Kidney (tissue), 13 donors: ENCODE measurements at regions not wholly inside any gene's neighbourhood (a gene's known extent, or its start where the extent isn't known, plus 50 kb on each side); places are given as distances from the start of the nearest gene placed in this dataset.
A peak's percentile ranks its signal among the peaks of the same experiment; 100 is the strongest.

ENCODE experiments used
- DNase-seq, 5 donors: peaks; one replicate each; pipeline ENCODE4 v3.0.0-alpha.2; 2013 to 2020
- FAIRE-seq: peaks from 2 replicates; lab custom pipeline; 2012; peaks lifted over from hg19 to GRCh38; lab: Jason Lieb, UNC
- H3K27ac ChIP-seq, 2 donors: one replicate each; pipeline ENCODE4 v1.7.0; 2013; ENCODE audit warnings: low read depth in 2 of 2, low read length in 2 of 2, inconsistent platforms in 1 of 2
- H3K27me3 ChIP-seq: one replicate; pipeline ENCODE4 v1.7.1; 2013; ENCODE audit warnings: low read length, inconsistent platforms; ENCODE audit not compliant: control insufficient read depth, insufficient read depth
- H3K36me3 ChIP-seq, 3 donors: one replicate each; pipeline versions ENCODE4 v1.7.0 to v1.7.1; 2013; ENCODE audit warnings: low read length in 3 of 3, control low read depth in 1 of 3, inconsistent platforms in 1 of 3; ENCODE audit not compliant: insufficient read depth in 3 of 3, control insufficient read depth in 2 of 3
- H3K4me1 ChIP-seq, 3 donors: one replicate each; pipeline versions ENCODE4 v1.7.0 to v1.7.1; 2013; ENCODE audit warnings: low read length in 3 of 3, inconsistent platforms in 1 of 3, low read depth in 1 of 3; ENCODE audit not compliant: control insufficient read depth in 2 of 3, insufficient read depth in 2 of 3
- H3K4me3 ChIP-seq, 3 donors: one replicate each; pipeline versions ENCODE4 v1.7.0 to v1.8.1; 2013; ENCODE audit warnings: low read length in 3 of 3, control low read depth in 1 of 3, inconsistent platforms in 1 of 3
- H3K9ac ChIP-seq, 3 donors: one replicate each; pipeline versions ENCODE4 v1.7.0 to v1.7.1; 2013; ENCODE audit warnings: low read length in 3 of 3, control low read depth in 1 of 3, inconsistent platforms in 1 of 3
- H3K9me3 ChIP-seq, 3 donors: one replicate each; pipeline versions ENCODE4 v1.7.0 to v1.7.1; 2013; ENCODE audit warnings: low read length in 3 of 3, control low read depth in 1 of 3, inconsistent platforms in 1 of 3; ENCODE audit not compliant: control insufficient read depth in 2 of 3, insufficient read depth in 1 of 3
- intact Hi-C: fragments of 100-400 bp; cut with DNase I; formaldehyde crosslinking; loops from one replicate; pipeline ENCODE4 v1.11.1; 2022
- TF ChIP-seq, protein P1 (sequence below): IDR thresholded peaks from 3 replicates; pipeline ENCODE4 v1.5.1; 2012; ENCODE audit warnings: mild to moderate bottlenecking, moderate library complexity, borderline replicate concordance; ENCODE audit not compliant: insufficient read depth; ENCODE audit errors: extremely low read depth
- donor health status: control.
- donor health status: control.
- donor health status: control.
- donor health status: control.
- donor health status: control.
- donor health status: DM: yes; HTN: yes; CAD: no.
- donor health status: Normal renal cell carcinoma (clear cell type).

DNA sequence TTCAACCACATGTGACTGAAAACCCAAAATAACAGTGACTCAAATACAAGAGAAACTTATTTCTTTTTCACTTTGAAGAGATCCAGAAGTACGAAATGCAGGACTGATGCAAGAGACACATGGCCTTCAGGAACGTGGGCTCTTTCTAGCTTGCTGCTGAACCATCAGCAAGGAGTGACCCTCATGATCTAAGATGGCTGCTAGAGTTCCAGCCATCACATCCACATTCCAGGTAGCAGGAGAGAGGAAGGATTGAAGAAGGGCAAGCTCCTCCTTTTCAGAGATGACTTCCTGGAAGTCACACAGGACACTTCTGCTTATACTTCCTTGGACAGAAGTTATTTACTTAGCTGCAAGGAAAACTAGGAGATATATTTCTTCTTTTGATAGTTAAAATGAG, 67.6 kb upstream of the BCL11B start:
- TF ChIP-seq, protein P1, sequence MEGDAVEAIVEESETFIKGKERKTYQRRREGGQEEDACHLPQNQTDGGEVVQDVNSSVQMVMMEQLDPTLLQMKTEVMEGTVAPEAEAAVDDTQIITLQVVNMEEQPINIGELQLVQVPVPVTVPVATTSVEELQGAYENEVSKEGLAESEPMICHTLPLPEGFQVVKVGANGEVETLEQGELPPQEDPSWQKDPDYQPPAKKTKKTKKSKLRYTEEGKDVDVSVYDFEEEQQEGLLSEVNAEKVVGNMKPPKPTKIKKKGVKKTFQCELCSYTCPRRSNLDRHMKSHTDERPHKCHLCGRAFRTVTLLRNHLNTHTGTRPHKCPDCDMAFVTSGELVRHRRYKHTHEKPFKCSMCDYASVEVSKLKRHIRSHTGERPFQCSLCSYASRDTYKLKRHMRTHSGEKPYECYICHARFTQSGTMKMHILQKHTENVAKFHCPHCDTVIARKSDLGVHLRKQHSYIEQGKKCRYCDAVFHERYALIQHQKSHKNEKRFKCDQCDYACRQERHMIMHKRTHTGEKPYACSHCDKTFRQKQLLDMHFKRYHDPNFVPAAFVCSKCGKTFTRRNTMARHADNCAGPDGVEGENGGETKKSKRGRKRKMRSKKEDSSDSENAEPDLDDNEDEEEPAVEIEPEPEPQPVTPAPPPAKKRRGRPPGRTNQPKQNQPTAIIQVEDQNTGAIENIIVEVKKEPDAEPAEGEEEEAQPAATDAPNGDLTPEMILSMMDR = no peak
- intact Hi-C loops = no loop called here
- Histone ChIP-seq H3K4me1 (no peaks in the 10 kb centered on the region), H3K4me3 (no peak overlapping the region), H3K9ac (no peak overlapping the region), H3K9me3 (peaks cover 0 to 7% (median 0%) of the 10 kb centered on the region in 3 donors), H3K27me3 (no peaks in the 10 kb centered on the region), H3K36me3 (no peaks in the 10 kb centered on the region), H3K27ac (no peak overlapping the region)
- FAIRE-seq (no peak), DNase-seq (no peak)

DNA sequence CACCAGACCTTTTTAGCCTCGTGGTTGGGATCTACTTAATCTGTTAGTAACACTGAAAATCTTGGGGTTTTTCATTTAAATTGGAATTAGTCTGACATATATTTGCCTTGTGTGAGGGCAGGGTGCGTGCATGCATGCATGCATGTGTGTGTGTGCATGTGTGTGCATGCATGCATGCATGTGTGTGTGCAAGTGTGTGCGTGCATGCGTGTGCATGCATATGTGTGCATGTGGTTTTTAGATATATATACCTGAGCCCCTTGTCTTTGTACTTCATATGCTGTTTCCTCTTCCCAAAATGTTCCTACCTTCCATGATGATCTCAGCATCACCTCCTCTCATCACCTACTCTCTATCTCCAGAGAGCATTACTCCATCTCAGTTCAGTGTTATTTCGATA, 66.3 kb upstream of the BCL11B start:
- Histone ChIP-seq H3K4me3 (no peak overlapping the region), H3K27ac (no peak overlapping the region), H3K27me3 (no peaks in the 10 kb centered on the region), H3K9me3 (peaks cover 0 to 7% (median 0%) of the 10 kb centered on the region in 3 donors), H3K4me1 (no peaks in the 10 kb centered on the region), H3K9ac (no peak overlapping the region), H3K36me3 (no peaks in the 10 kb centered on the region)
- DNase-seq (no peak), FAIRE-seq (no peak)
- intact Hi-C loops = no loop called here
- TF ChIP-seq, protein P1 = no peak

DNA sequence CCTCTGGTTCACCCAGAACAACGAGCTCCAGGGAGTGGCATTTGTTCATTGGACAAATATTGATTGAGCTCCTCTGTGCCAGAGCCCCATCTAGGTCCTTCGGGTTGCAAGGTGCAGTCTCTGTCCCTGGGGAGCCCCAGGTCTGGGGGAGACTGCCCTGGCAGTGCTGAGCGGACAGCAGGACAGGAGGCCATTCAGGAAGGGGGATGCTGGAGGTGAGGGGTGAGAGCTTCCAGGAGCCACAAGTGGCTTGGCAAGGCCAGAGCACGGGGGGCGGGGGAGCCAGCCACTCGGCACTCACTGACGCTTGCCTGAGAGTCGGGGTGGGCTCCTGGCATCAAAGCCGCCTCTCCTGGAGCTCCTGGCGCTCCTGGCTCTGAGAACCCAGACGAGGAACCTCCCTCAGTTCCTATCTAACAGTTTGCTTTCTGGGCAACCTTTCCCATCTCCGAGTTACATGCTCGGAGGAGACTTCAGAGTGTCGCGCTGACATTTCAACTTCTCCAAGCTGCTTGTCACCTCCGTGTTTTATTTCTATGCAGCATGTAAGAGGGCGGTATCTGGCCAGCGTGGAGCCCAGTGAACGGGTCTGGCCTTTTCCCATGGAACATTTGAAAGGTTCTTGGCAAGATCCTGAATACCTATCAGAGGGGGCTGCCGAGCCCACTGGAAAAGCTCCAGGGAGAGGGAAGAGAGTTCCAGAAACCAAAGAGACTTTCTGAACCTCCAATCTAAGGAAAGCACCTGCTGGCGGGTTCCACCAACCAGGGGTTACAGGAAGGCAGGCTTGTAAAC, 62.0 kb upstream of the BCL11B start:
- Histone ChIP-seq H3K4me1 (no peaks in the 10 kb centered on the region), H3K27me3 (no peaks in the 10 kb centered on the region), H3K36me3 (no peaks in the 10 kb centered on the region), H3K9me3 (peaks cover 0 to under 1% (median 0%) of the 10 kb centered on the region in 3 donors), H3K27ac (no peak overlapping the region), H3K9ac (no peak overlapping the region), H3K4me3 (no peak overlapping the region)
- TF ChIP-seq, protein P1 = no peak
- DNase-seq = peak in 1 of 5 donors; percentile 43
- intact Hi-C loops = no loop called here
- FAIRE-seq = no peak
